GM12878 (cell line): ENCODE measurements at regions not wholly inside any gene's neighbourhood (a gene's known extent, or its start where the extent isn't known, plus 50 kb on each side); places are given as distances from the start of the nearest gene placed in this dataset.

Experiments
- ATAC-seq: fragments of 200-7000 bp; cut with Tn5 transposase; 3 replicates; pipeline ENCODE4 v1.9.1; 2020; ENCODE audit warnings: mild to moderate bottlenecking, moderate library complexity
- BruUV-seq: library from RNA; stranded (reverse); fragments of 400-500 nt; replicated peaks from 2 replicates; lab custom pipeline; 2021; lab: Mats Ljungman, UMichigan
- CTCF ChIA-PET: fragments of 300-600 bp; sonication (Branson Sonifier 250); formaldehyde crosslinking; extraction: SDS; loops from one replicate; lab custom pipeline; 2021; ENCODE audit warnings: inconsistent platforms; lab: Yijun Ruan, JAX
- POLR2A ChIA-PET: fragments of 350-600 bp; formaldehyde crosslinking; extraction: SDS; loops from one replicate; lab custom pipeline; 2021; ENCODE audit warnings: inconsistent platforms; lab: Charles Lee
- RAD21 ChIA-PET: fragments of 300-600 bp; sonication (Branson Sonifier 250); formaldehyde crosslinking; loops from one replicate; lab custom pipeline; 2023; ENCODE audit warnings: antibody characterized with exemption; ENCODE audit not compliant: unreplicated experiment; lab: Charles Lee
- SMC1A ChIA-PET: fragments of 300-600 bp; sonication (Branson Sonifier 250); formaldehyde crosslinking; loops from one replicate; lab custom pipeline; 2023; ENCODE audit not compliant: unreplicated experiment, uncharacterized antibody; lab: Charles Lee
- DNase-seq: peaks from one replicate; pipeline ENCODE4 v3.0.0-alpha.2; 2011; ENCODE audit warnings: low read depth, low spot score
- FAIRE-seq: peaks from 3 replicates; lab custom pipeline; 2011; peaks lifted over from hg19 to GRCh38; lab: Jason Lieb, UNC
- H2AFZ ChIP-seq: 2 replicates; pipeline ENCODE4 v1.6.0; 2011; ENCODE audit warnings: low read depth, low read length, control low read depth; ENCODE audit not compliant: control insufficient read depth
- H3K27ac ChIP-seq: 2 replicates; pipeline ENCODE4 v1.5.1; 2011; ENCODE audit warnings: control low read depth; ENCODE audit not compliant: control insufficient read depth, insufficient read depth
- H3K27me3 ChIP-seq, 2 experiments: replicated peaks in 1 of 2; 2 replicates each; pipeline versions ENCODE4 v1.6.0 to v1.6.1; 2011; ENCODE audit warnings: low read length in 1 of 2; ENCODE audit not compliant: control insufficient read depth in 2 of 2, insufficient read depth in 2 of 2
- H3K36me3 ChIP-seq, 2 experiments: 2 replicates each; pipeline ENCODE4 v1.5.1; 2011; ENCODE audit warnings: low read length in 1 of 2; ENCODE audit not compliant: control insufficient read depth in 2 of 2, insufficient read depth in 2 of 2
- H3K4me1 ChIP-seq: 2 replicates; pipeline ENCODE4 v1.6.1; 2011; ENCODE audit warnings: mild to moderate bottlenecking, low read length, moderate library complexity, mixed read lengths; ENCODE audit not compliant: control insufficient read depth, insufficient read depth
- H3K4me2 ChIP-seq: 2 replicates; pipeline ENCODE4 v1.6.0; 2011; ENCODE audit warnings: control low read depth; ENCODE audit not compliant: control insufficient read depth, insufficient read depth
- H3K4me3 ChIP-seq: fragments of 200-600 bp; sonication (generic); 2 replicates; pipeline ENCODE4 v1.5.1; 2016
- H3K79me2 ChIP-seq: 2 replicates; pipeline ENCODE4 v1.6.0; 2011; ENCODE audit warnings: low read length; ENCODE audit not compliant: control insufficient read depth, insufficient read depth
- H3K9ac ChIP-seq: 2 replicates; pipeline ENCODE4 v1.8.0; 2011; ENCODE audit warnings: low read length, control low read depth, mixed read lengths; ENCODE audit not compliant: control insufficient read depth, insufficient read depth
- H3K9me3 ChIP-seq: replicated peaks from 3 replicates; pipeline ENCODE4 v1.5.1; 2011; ENCODE audit warnings: mild to moderate bottlenecking, low read length; ENCODE audit not compliant: control insufficient read depth, insufficient read depth
- H4K20me1 ChIP-seq: 2 replicates; pipeline ENCODE4 v1.6.0; 2011; ENCODE audit not compliant: control insufficient read depth, insufficient read depth
- CUX1 ChIP-seq: IDR thresholded peaks from 2 replicates; pipeline ENCODE4 v1.6.1; 2012; ENCODE audit warnings: improper control_type of control experiment, low read depth, low read length; ENCODE audit not compliant: insufficient replicate concordance
- NFIC ChIP-seq: IDR thresholded peaks from 2 replicates; pipeline ENCODE4 v1.6.1; 2012; ENCODE audit warnings: low read depth, mild to moderate bottlenecking, inconsistent platforms, low read length, moderate library complexity
- PAX5 ChIP-seq: IDR thresholded peaks from 2 replicates; pipeline ENCODE4 v1.6.1; 2011; ENCODE audit warnings: low read depth, low read length, borderline replicate concordance
- WGBS: methylation state at CpG from one replicate; pipeline ENCODE4 v1.1.6; 2016; ENCODE audit warnings: low lambda C conversion rate; ENCODE audit not compliant: insufficient replicate concordance, insufficient coverage; ENCODE audit errors: missing lambda C conversion rate; 5-methylcytosine and 5-hydroxymethylcytosine counted together
- in situ Hi-C: fragments of 300-500 bp; cut with MboI; formaldehyde crosslinking; loops from 9 replicates; pipeline ENCODE4 v1.14.3; 2018; ENCODE audit warnings: mixed read lengths
- intact Hi-C: fragments of 100-400 bp; cut with micrococcal nuclease; formaldehyde crosslinking; loops from one replicate; pipeline ENCODE4 v1.14.2; 2022; ENCODE audit not compliant: unreplicated experiment

- Histone ChIP-seq H3K4me1 (no peaks in the 10 kb centered on the region), H3K4me2 (no peak overlapping the region), H3K36me3 (no peaks in the 10 kb centered on the region), H3K9me3 (no peaks in the 10 kb centered on the region), H2AFZ (no peak overlapping the region), H4K20me1 (no peaks in the 10 kb centered on the region), H3K27me3 (no peaks in the 10 kb centered on the region), H3K79me2 (no peaks in the 10 kb centered on the region), H3K9ac (no peak overlapping the region)
- WGBS, result 0% methylated on average over 2 of the region's 2 CpGs
- DNase-seq (no peak), ATAC-seq (no peak), FAIRE-seq (no peak)
- intact Hi-C loops (no loop called here), in situ Hi-C loops (no loop called here)
- ChIA-PET RAD21 (no interaction called here), CTCF (no interaction called here), SMC1A (no interaction called here)
- BruUV-seq, result no TSS peak
- TF ChIP-seq CUX1 (no peak), PAX5 (no peak), NFIC (no peak)
- TF ChIP-seq, all 136 proteins: peak for 0
- no peak overlapping the region for H3K4me3 ChIP-seq
- H3K27ac ChIP-seq, result no peak overlapping the region
- POLR2A ChIA-PET, result no interaction called here
Observed at GRCh38 chr9:74001382-74001781, 495.8 kb upstream of the RORB start.
